Left ventricle myocardium superior (tissue), 1 donor: ENCODE measurements at regions not wholly inside any gene's neighbourhood (a gene's known extent, or its start where the extent isn't known, plus 50 kb on each side); places are given as distances from the start of the nearest gene placed in this dataset.

Source experiments
- ATAC-seq: fragments of 200-7000 bp; cut with Tn5 transposase; one replicate; pipeline ENCODE4 v1.9.1; 2020; ENCODE audit warnings: mild to moderate bottlenecking, moderate library complexity
- DNase-seq: peaks from one replicate; pipeline ENCODE4 v3.0.0-alpha.2; 2020
- intact Hi-C: fragments of 100-400 bp; cut with micrococcal nuclease; formaldehyde crosslinking; loops from one replicate; pipeline ENCODE4 v1.11.0; 2022
- donor health status: DM: no; HTN: yes; CAD: no; lungs with severe emphysema.

DNA sequence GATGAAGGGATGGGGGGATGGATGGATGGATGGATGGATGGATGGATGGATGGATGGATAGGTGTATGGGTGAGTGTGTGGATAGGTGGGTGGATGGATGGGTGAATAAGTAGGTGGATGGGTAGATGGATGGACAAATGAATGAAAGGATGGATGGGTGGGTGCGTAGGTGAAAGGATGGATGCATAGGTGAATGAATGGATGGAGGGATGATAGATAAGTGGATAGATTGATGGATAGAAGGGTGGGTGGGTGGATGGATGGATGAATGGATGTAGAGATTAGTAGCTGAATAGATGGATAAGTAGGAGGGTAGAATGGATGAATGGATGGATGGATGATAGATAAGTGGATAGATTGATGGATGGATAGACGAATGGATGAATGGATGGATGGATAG, 152.7 kb downstream of the MN1 start:
- ATAC-seq, result no peak
- intact Hi-C loops, result no loop called here
- no peak for DNase-seq

DNA sequence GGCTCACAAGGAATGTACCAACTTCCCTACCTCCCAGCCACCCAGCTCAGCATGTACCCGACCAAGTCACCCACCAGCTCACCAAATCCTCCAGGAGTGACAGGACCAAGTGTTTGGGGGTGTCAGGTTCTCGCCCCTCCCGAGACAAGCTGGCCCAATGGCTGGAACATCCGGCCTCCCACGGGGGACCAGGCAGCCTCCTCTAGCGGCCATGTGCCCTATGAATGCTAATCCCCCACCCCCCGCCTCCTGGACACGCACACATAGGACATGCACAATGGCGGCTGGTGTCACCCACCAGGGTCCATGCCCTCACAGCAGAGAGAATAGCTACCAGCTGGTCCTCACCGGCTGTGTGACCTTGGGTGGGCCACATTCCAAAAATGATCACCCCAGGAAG, 151.0 kb downstream of the MN1 start:
- ATAC-seq, result peak; percentile 6
- no peak for DNase-seq
- intact Hi-C loops, result no loop called here

DNA sequence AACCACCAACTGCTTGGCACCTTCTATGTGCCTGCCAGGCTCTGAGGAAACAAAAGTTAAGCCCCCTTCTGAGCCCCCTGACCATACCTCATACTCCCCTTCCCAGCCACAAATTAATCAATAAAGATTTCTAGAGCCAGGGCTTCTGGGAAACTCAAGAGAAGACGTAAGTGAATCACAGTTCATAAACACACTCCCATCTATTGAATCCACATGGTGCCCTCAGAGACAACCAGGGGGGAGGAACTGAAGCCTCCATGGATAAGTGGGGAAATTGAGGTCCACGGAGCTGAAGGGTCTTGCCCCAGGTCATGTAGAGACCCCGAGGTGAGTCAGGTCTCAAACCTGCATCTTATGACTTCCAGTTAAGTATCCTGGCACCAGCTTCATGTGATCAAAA, 150.6 kb downstream of the MN1 start:
- intact Hi-C loops, result no loop called here
- DNase-seq (no peak), ATAC-seq (peak; percentile 27)

DNA sequence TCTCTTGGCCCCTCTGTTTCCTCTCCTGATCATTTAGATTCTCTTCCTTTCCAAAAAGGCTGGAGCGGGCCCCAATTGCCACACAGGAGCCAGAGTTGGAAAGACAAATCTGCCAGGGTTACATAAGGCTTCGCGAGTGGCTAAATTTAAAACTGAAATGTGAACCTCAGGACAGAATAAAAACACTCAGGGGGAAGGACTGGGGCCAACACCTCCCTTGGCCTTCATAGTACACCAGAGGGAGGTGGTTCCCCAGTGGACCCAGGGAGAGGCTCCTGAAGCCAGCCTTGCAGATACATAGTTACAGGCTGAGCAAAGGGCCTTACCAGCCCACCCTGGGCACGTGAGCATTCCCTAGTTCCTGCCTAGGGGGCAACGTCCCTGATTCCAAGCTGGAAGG, 150.1 kb downstream of the MN1 start:
- DNase-seq (peak; percentile 59), ATAC-seq (peak; percentile 96)
- intact Hi-C loops, result no loop called here

DNA sequence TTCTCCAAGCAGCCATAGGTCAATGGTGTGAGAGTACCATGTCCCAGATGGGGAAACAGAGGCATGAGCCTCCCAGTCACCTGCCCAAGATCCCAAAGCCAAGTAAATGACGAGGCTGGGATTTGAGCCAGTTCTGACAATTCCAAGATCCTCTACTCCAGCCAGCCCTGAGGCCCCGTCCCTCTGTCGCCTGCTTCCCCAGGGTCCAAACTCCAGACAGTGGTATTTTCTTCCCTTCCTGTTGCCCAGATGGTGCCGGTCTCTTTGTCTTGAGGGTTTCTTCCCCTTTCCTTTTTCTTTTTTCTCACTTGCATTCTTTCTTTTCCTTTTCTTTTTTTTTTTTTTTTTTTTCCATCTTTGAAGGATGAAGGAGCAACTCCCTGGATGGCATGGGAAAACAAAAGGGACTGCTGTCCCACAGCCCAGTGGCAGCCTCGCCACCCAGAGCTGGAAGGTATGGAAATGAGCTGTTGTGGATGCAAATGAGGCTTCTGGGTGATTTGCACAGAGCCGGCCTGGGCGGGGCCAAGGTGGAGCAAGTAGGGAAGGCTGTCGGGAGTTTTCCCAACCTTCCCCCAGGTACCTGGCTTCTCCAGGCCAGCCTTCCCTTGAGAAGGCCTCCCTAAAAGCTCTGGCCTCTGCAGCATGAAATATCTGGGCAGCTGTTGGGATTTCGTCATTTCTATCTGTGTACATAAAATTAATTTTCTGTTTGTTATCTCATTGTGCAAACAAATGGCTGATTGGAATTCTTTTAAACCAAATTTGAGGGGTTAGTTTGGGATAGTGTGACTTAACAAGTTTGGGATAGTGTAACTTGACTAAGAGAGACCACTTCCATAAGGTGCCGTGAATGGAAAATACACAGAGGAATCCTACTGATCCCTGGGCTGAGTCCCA, 146.8 kb downstream of the MN1 start:
- ATAC-seq (no peak), DNase-seq (no peak)
- intact Hi-C loops, result no loop called here

DNA sequence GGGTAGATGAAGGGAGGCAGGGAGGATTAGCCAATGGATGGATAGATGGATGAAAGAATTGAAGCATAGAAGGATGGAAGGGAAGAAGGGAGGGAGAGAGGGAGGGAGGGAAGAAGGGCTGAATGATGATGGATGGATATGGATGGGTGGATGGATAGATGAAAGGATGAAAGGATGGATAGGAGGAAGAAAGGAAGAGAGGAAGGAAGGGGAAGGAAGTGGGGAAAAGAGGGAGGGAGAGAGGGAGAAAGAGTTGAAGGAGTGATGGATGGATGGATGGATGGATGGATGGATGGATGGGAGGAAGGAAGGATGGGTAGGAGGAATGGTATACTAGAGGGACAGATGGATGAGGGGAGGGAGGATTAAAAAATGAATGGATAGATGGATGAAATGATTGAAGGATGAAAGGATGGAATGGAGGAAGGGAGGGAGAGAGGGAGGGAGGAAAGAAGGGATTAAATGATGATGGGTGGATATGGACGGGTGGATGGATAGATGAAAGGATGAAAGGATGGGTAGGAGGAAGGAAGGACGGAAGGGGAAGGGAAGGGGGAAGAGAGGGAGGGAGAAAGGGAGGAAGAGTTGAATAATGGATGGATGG, 145.9 kb downstream of the MN1 start:
- ATAC-seq (no peak), DNase-seq (no peak)
- intact Hi-C loops, result no loop called here

DNA sequence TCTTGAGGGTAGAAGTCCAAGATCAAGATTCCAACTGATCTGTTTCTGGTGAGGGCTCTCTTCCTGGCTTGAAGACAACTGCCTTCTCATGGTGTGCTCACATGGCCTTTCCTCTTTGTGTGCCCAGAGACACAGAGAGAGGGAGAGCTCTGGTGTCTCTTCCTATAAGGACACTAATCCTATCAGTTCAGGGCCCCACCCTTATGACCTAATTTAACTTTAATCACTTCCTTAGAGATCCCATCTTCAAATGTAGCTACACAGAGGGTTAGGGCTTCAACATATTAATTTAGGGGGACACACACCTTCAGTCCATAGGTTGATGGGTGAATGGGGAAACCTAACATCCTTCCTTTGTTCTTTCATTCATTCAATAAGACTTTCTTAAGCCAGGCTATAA, 144.6 kb downstream of the MN1 start:
- intact Hi-C loops, result no loop called here
- ATAC-seq (no peak), DNase-seq (no peak)

DNA sequence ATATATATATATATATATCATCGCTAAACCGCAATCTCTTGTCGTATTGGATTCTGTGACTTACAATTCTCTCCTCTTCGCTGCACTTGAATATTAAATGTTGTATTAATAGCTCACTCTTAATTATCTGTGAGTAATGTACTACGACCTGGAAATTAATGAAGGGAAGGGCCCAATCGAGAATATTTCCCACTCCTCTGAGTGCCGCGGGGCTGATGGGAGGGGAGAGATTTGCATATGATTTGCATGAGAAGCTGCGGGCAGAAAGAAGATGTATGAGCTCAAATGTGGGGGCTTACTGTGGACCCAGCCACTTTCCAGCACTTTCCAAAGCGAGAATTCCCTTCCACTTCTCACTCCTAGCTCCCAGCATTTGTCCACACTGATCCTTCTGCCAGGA, 141.2 kb downstream of the MN1 start:
- DNase-seq (no peak), ATAC-seq (no peak)
- intact Hi-C loops, result no loop called here

DNA sequence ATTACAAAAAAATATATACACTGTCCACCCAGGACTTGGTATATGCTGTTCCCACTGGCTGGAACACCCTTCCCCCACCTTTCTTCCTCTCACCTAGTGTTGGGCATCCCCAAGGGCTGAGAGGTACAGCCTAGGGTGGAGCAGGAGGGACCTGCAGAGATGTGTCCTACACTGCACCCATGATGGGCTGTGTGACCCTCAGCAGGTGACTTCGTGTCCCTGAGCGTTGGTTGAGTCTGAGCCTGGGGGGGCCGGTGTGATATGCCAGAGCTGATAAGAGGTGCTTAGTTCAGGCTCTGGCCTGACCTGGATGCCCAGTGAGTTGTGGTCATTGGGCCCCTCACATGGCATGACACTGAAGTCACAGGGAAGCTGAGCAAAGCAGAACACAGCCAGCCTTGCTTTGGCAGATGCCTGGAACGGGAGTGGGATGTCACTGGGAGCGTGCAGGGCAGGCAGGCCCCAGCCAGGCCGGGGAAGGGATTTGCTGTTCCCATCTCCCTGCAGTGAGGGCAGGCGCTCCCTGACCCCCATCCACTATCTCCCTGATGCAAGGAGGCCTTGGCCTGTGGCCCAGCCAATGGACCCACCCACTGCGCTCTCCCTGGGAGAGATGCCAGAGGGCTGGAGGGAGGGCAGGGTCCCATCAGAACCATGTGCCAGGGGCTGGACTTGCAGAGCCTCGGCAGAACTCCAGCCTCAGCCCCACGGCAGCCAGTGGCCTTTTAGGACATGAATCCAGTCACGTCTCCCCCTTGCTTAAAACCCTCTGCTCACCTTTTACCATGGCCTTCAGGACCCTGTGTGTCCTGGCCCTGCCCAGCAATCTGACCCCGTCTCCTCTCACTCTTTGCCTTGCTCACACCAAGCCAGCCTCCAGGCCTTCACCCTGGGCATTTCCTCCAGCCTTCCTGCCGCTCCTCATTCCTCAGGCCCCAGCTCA, 138.9 kb downstream of the MN1 start:
- DNase-seq (peak; percentile 91), ATAC-seq (peak; percentile 96)
- intact Hi-C loops, result no loop called here

DNA sequence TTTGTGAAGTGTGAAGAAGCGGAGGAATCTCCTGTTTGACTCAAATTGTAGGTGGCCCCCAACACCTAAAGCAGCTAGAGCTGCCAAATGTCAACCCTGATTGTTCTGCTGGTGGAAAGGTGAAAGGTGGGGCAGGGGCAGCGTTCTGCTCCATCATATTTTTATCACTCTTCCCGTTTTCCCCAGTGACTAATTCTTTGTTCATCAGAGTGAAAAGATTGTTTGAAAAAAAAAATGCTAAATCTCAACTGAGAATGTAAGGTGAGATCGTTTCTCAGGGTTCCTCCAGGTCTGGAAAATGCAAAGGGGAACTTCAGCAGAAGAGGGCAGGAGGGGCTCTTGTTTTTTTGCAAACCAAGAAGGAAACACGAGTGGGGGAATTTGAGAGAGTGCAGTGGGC, 137.7 kb downstream of the MN1 start:
- no peak for ATAC-seq
- intact Hi-C loops, result no loop called here
- DNase-seq, result no peak

DNA sequence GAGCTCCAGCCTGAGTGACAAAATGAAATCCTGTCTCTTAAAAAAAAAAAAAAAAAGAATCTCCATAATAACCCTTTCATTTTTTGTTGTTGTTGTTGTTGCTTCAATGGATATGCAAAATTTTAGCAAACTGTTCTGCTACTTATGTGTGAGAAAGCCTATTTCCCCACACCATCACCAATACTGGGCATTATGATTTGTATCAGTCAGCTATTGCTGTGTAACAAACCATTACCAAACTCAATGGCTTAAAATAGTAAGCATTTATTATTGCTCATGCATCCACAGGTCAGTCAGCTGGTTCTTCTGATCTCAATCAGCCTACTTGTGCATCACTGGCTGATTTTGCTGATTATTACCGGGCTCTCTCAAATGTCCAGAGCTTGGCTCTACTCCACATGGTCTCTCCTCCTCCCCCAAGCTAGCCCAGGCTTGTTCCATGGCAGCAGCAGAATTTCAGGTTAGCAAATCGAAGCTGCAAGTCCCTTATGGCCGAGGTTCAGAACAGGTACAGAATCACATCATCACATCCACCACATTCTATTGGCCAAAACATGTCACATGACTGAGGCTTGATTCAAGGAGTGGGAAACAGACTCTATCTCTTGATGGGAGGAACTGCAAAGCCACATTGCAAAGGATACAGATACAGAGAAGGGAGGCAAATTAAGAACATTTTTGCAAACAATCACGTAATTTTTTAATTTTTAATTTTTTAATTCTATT, 135.1 kb downstream of the MN1 start:
- DNase-seq (no peak), ATAC-seq (no peak)
- intact Hi-C loops, result no loop called here

DNA sequence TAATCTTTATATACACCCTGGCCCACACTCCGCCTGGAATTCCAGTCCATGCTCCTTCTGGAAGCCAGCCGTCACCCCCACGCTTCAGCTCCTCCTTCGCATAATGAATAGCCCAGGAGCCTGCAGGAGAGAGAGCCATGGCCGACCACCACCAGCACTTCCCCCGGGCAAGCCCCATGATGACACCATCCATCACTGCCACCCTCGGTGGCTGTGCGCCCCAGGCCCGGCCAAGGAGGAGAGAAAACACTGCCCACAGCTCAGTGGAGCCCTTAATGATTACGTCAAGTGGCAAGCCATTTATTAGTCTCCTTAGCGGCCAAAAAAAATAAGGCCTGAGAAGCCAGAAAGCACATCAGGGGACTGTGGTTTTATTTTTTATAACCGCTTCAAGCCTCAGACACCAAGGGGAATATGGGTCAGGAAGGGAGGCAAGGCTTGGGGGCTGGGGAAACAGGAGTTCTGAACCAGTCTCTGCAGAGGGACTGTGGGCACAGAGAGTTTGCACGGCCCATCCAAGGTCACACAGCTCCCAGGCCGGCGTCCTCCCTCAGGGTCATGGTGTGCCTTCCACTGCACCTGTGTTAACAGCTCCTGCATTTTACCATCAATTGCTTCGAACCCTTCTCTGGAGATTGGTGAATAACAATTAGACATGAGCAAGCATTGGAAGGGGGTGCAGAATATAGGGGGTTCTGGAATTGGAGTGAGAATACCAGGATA, 134.3 kb downstream of the MN1 start:
- ATAC-seq (no peak), DNase-seq (peak; percentile 36)
- intact Hi-C loops, result no loop called here

DNA sequence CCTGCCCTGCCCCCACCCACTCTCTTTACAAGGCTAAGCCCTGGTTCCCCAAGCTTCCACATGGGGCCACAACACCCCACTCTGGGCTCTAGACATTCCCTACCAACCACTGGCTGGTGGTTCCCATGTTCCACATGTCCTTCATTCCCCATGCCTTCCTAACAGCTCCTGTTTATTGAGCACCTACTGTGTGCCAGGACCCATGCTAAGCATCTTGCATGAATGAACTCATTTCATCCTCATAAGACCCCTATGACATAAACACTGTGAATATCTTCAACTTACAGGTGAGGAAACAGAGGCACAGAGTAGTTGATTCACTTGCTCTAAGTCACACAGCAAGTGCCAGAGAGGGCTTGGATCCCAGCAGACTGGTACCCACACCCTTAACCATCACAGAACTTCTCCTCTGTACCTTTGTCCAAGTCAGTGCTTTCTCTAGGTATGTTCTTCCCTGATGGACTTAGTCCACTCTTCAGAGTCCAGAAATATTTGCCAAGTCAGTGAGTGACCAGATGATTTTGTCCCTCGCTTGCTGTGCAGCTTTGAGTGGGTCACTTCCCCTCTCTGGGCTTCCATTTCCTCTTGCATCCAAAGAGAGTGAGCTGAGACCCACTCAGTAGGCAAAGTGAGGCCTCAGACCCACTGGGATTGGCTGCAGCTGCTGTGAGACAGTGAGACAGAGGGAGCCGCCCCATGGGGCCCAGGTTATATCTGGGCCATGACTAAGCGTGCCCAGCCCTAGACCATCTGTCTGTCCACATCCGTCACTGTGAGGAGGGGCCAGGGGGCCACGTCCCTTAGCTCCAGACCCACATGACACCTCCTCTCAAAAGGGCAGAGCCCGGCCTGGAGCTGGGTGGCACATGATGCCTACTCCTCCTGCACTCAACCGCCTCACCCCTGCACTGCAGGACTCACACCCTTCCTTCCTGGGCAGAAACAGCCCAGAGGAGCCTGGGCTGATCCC, 132.4 kb downstream of the MN1 start:
- peak; percentile 93 for ATAC-seq
- DNase-seq, result peak; percentile 88
- intact Hi-C loops, result no loop called here

DNA sequence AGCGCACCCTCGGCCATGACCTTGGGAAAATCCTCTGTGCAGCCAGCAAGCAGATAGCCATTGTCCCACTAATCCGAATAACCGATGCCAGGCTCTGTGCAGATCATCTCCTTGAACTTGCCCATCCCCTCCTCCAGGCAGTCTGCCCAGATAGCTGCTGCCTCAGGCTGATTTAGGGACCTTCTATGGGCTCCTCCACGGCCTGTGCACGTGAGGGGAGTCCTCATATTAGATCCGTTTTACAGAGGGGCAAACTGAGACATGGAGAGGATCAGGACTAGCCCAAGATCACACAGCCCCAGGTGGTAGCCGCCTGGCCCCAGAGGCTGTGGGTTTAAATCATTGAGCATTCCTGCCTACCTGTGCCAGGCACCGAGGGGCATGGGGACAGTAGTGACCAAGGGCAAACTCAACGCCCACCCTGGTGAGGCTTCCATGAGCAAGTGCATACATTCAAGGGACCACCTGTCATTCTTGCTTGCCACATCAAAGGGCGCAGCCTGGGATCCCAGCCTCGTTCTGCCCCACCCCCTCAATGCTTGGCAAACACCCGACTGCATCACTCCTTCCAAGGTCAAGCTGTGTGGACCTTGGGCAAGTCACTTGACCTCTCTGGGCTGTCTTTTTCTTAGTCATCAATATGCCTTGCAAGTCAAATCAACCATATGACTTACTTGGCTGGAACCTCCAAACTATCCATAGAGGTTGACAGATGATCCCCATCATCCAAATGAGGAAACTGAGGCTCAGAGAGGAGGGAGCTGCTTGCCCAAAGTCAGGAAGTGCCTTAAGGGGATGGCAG, 131.6 kb downstream of the MN1 start:
- DNase-seq, result peak; percentile 30
- intact Hi-C loops, result no loop called here
- peak; percentile 1 for ATAC-seq

DNA sequence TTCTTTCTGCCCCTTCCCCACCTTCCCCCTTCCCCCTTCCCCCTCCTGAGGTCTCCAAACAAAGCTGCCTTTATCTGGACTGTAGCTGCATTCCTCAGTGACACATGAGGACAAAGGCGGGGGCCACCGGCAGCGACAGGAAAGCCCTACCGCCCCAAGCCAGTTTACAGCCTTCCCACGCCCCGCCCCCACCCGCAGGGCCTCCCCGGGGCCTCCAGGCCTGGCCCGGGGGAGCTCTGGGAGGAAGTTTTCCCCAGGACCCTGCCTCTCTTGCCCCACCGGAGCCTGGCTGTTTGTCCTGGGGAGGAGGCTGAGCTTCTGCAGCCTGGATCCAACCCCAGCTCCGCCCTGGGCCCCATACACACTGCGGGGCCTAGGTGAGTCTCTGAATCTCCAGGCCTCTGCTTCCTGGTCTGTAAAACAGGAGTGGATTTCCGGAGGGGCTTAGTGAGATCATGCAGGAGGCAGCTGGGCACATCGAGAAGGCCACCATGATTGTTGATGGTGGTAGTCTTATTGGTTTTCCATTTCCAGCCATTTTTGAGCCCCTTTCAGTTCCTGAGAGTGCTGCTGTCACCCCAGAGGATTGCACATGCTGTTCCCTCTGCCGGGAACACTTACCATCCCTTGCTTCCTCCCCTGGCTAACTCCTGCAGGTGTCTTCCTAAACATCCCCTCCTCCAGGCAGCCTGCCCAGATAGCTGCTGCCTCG, 130.7 kb downstream of the MN1 start:
- DNase-seq (peak; percentile 77), ATAC-seq (peak; percentile 62)
- intact Hi-C loops, result no loop called here

DNA sequence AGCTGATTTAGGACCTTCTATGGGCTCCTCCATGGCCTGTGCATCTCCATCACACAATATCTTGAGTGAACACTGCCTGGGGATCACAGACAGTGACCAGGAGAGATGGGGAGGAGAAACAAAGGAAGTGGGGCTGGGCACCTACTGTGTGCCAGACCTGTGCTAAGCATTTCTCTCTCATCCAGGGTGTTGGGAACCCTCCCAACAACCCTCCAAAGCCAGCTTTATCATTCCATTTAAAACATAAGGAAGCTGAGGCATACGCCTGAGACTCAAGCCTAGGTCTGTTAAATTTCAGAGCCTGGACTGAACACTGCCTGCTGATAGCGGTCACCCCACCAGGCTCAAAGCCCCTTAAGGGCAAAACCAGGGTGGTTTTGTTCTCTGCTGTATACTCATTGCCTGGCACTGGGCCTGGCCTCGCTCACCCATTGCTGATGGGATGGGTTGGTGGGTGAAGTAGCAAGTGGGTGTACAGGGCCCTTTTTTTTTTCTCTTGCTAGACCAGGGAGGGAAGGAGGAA, 130.1 kb downstream of the MN1 start:
- intact Hi-C loops, result no loop called here
- ATAC-seq (no peak), DNase-seq (no peak)
